BLaER1 treated with 17β-estradiol and CSF1 and Interleukin-3, amounts not matched to agents 10 nM and 100 nM (cell line): ENCODE measurements at regions not wholly inside any gene's neighbourhood (a gene's known extent, or its start where the extent isn't known, plus 50 kb on each side); places are given as distances from the start of the nearest gene placed in this dataset.

Experiments used
- H3K27ac ChIP-seq, 11 experiments: shearing (Covaris generic); formaldehyde crosslinking; 2 replicates each; pipeline ENCODE4 v1.8.1; 2022
- H3K27me3 ChIP-seq, 11 experiments: shearing (Covaris generic); formaldehyde crosslinking; 2 replicates each; pipeline ENCODE4 v1.8.1; 2022
- H3K36me3 ChIP-seq, 11 experiments: shearing (Covaris generic); formaldehyde crosslinking; 2 replicates each; pipeline ENCODE4 v1.8.1; 2022
- H3K4me1 ChIP-seq, 10 experiments: shearing (Covaris generic); formaldehyde crosslinking; 2 replicates each; pipeline ENCODE4 v1.8.1; 2022
- H3K4me2 ChIP-seq, 11 experiments: shearing (Covaris generic); formaldehyde crosslinking; 2 replicates each; pipeline ENCODE4 v1.8.1; 2022
- H3K4me3 ChIP-seq, 10 experiments: shearing (Covaris generic); formaldehyde crosslinking; 2 replicates each; pipeline ENCODE4 v1.8.1; 2022
- H3K9ac ChIP-seq, 11 experiments: shearing (Covaris generic); formaldehyde crosslinking; 2 replicates each; pipeline ENCODE4 v1.8.1; 2022
- H3K9me3 ChIP-seq, 11 experiments: shearing (Covaris generic); formaldehyde crosslinking; replicated peaks in 1 of 11; 2 replicates each; pipeline ENCODE4 v1.8.1; 2022
- H4K20me1 ChIP-seq, 11 experiments: shearing (Covaris generic); formaldehyde crosslinking; 2 replicates each; pipeline ENCODE4 v1.8.1; 2022
- Cebpa-rat ChIP-seq, 11 experiments: shearing (Covaris generic); IDR thresholded peaks; 2 replicates each; pipeline ENCODE4 v1.8.1; 2022

- H3K36me3 ChIP-seq: no peaks in the 10 kb centered on the region
- H3K4me1 ChIP-seq: no peaks in the 10 kb centered on the region
- H3K4me2 ChIP-seq: no peak overlapping the region
- H3K4me3 ChIP-seq: no peak overlapping the region
- no peak overlapping the region for H3K9ac ChIP-seq
- no peaks in the 10 kb centered on the region for H3K9me3 ChIP-seq
- H3K27ac ChIP-seq: no peak overlapping the region
- no peaks in the 10 kb centered on the region for H4K20me1 ChIP-seq
- TF ChIP-seq Cebpa-rat (IDR thresholded peaks at IDR 0.05): no peak
- no peaks in the 10 kb centered on the region for H3K27me3 ChIP-seq
Measured at GRCh38 chr21:20083336-20083735, 914.9 kb upstream of the NCAM2 start.

DNA sequence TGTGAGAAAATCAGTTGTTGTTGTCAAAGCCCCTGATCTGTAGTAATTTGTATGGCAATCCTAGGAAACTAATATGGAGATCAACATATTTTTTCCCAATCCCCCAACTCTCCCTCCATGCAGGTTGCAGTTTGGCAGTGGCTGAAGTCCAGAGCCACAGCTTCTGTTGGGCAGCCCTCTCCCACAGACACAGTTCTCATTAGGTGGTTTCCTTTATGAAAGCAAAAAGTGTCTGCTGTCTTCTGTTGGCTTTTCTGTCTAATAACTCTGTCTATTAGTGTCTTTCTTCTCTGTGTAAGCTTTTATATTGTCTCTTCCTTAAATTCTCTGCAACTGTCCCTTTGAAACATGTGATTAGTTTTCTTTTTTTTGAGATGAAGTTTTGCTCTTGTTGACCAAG is 914.3 kb upstream of the NCAM2 start:
- no peak for TF ChIP-seq Cebpa-rat (IDR thresholded peaks at IDR 0.05)
- Histone ChIP-seq H4K20me1 (no peaks in the 10 kb centered on the region), H3K4me1 (no peaks in the 10 kb centered on the region), H3K4me3 (no peak overlapping the region), H3K4me2 (no peak overlapping the region), H3K9me3 (no peaks in the 10 kb centered on the region), H3K27ac (no peak overlapping the region), H3K9ac (no peak overlapping the region), H3K27me3 (no peaks in the 10 kb centered on the region), H3K36me3 (no peaks in the 10 kb centered on the region)

- H3K4me3 ChIP-seq: no peak overlapping the region
- no peaks in the 10 kb centered on the region for H3K36me3 ChIP-seq
- H4K20me1 ChIP-seq: no peaks in the 10 kb centered on the region
- H3K27me3 ChIP-seq: no peaks in the 10 kb centered on the region
- H3K27ac ChIP-seq: no peak overlapping the region
- H3K9me3 ChIP-seq: no peaks in the 10 kb centered on the region
- no peak overlapping the region for H3K9ac ChIP-seq
- H3K4me2 ChIP-seq: no peak overlapping the region
- no peak for TF ChIP-seq Cebpa-rat (IDR thresholded peaks at IDR 0.05)
- H3K4me1 ChIP-seq: no peaks in the 10 kb centered on the region
Measured at GRCh38 chr21:20086508-20086907, 911.7 kb upstream of the NCAM2 start.

- H3K9me3 ChIP-seq: peaks cover 0 to 6% (median 0%) of the 10 kb centered on the region in 11 experiments; a peak in 1 of 22 replicates
- no peak for TF ChIP-seq Cebpa-rat (IDR thresholded peaks at IDR 0.05)
Measured at GRCh38 chr21:20106368-20106767, 891.8 kb upstream of the NCAM2 start.

DNA sequence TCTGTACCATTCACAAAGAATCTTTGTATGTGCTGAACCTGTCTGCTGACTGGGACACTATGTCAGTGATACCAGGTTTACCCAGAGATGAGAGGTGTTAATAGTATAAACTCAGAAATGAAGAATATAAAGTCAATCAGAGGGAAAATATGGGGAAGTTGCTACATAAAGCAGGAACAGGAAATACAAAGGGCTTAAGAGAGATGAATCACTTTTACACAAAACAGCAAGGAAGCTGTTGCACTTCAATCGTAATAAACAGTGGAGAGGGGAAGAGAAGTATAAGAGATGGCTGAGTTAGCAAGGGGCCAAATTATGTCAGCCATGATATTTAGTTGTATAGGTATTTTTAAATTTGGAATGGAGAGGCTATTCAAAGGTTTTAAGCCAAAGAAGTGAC is 890.2 kb upstream of the NCAM2 start:
- Histone ChIP-seq H3K9ac (no peak overlapping the region), H3K4me1 (peaks cover 0 to 22% (median 14%) of the 10 kb centered on the region in 10 experiments; a peak in 11 of 20 replicates), H3K27ac (peak overlapping the region in 2 of 11 experiments; percentile 40 to 45; a peak in 3 of 22 replicates), H3K27me3 (no peaks in the 10 kb centered on the region), H4K20me1 (no peaks in the 10 kb centered on the region), H3K4me3 (no peak overlapping the region), H3K36me3 (no peaks in the 10 kb centered on the region), H3K4me2 (peak overlapping the region in 7 of 11 experiments; percentile 13 to 58 (median 43); a peak in 9 of 22 replicates), H3K9me3 (peaks cover 0 to 6% (median 0%) of the 10 kb centered on the region in 11 experiments; a peak in 1 of 22 replicates)
- no peak for TF ChIP-seq Cebpa-rat (IDR thresholded peaks at IDR 0.05)

More at GRCh38 chr21:20106368-20106767, 891.8 kb upstream of the NCAM2 start:
- H3K4me3 ChIP-seq: no peak overlapping the region
- H3K9ac ChIP-seq: no peak overlapping the region
- no peaks in the 10 kb centered on the region for H3K36me3 ChIP-seq
- H4K20me1 ChIP-seq: no peaks in the 10 kb centered on the region
- H3K4me1 ChIP-seq: peaks cover 0 to 22% (median 14%) of the 10 kb centered on the region in 10 experiments; a peak in 11 of 20 replicates
- H3K27ac ChIP-seq: no peak overlapping the region
- no peaks in the 10 kb centered on the region for H3K27me3 ChIP-seq
- H3K4me2 ChIP-seq: no peak overlapping the region

- Histone ChIP-seq H3K36me3 (no peaks in the 10 kb centered on the region), H3K4me1 (peaks cover 0 to 22% (median 14%) of the 10 kb centered on the region in 10 experiments; a peak in 11 of 20 replicates), H3K9ac (no peak overlapping the region), H3K27me3 (no peaks in the 10 kb centered on the region), H4K20me1 (no peaks in the 10 kb centered on the region), H3K9me3 (peaks cover 0 to 6% (median 0%) of the 10 kb centered on the region in 11 experiments; a peak in 1 of 22 replicates), H3K27ac (peak overlapping the region in 2 of 11 experiments; percentile 24 to 45; a peak in 2 of 22 replicates), H3K4me2 (peak overlapping the region in 5 of 11 experiments; percentile 6 to 58 (median 43); a peak in 12 of 22 replicates), H3K4me3 (no peak overlapping the region)
- no peak for TF ChIP-seq Cebpa-rat (IDR thresholded peaks at IDR 0.05)
Measured at GRCh38 chr21:20108976-20109540, 889.2 kb upstream of the NCAM2 start.

- no peaks in the 10 kb centered on the region for H3K36me3 ChIP-seq
- no peaks in the 10 kb centered on the region for H3K9me3 ChIP-seq
- H3K27ac ChIP-seq: no peak overlapping the region
- H3K4me2 ChIP-seq: no peak overlapping the region
- peaks cover 0 to 22% (median 14%) of the 10 kb centered on the region in 10 experiments; a peak in 11 of 20 replicates for H3K4me1 ChIP-seq
- H3K9ac ChIP-seq: no peak overlapping the region
- H4K20me1 ChIP-seq: no peaks in the 10 kb centered on the region
- no peak overlapping the region for H3K4me3 ChIP-seq
- TF ChIP-seq Cebpa-rat (IDR thresholded peaks at IDR 0.05): no peak
- H3K27me3 ChIP-seq: no peaks in the 10 kb centered on the region
Measured at GRCh38 chr21:20110368-20110767, 887.8 kb upstream of the NCAM2 start.

DNA sequence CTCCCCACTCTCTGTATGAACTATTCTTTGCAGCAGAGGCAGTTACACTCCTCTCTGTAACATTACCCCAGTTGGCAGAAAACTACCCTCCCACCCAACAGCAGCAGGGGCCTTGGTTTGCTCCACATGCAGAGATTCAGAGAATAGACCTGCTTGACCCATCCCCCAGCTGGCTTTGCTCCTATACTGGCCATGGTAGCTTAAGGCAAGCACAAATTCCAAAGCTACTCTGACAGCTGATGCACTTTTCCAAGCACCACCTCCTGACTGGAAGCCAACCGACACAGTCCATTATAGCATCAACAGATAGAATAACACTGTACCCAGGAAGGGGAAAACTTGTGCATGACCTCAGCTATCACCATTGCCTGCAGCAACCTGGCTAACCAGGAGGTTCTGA is 846.5 kb upstream of the NCAM2 start:
- H4K20me1 ChIP-seq: no peaks in the 10 kb centered on the region
- no peak overlapping the region for H3K27ac ChIP-seq
- no peak for TF ChIP-seq Cebpa-rat (IDR thresholded peaks at IDR 0.05)
- no peak overlapping the region for H3K4me3 ChIP-seq
- no peaks in the 10 kb centered on the region for H3K36me3 ChIP-seq
- no peaks in the 10 kb centered on the region for H3K27me3 ChIP-seq
- H3K4me1 ChIP-seq: no peaks in the 10 kb centered on the region
- H3K4me2 ChIP-seq: no peak overlapping the region
- H3K9ac ChIP-seq: no peak overlapping the region
- peaks cover 15 to 33% (median 25%) of the 10 kb centered on the region in 11 experiments for H3K9me3 ChIP-seq

DNA sequence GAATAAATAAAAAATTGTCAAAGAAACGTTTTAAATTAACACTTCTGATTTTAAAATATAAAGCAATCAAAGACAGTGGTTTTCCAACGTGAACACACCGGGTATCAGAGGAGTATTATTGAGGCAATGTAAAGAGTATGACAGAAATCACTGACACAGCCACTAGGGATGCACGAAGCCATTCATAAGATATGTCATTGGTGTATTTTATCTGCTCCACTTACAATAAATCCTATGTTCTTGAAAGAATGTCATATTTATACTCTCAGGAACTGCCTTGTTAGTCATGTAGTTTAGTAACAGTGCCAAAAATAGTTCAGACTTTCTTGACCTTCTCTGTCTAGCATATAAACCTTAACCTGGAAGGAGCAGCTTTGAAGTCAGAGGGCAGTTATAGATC is 835.0 kb upstream of the NCAM2 start:
- Histone ChIP-seq H3K27ac (no peak overlapping the region), H3K9ac (no peak overlapping the region), H4K20me1 (no peaks in the 10 kb centered on the region), H3K36me3 (no peaks in the 10 kb centered on the region), H3K27me3 (no peaks in the 10 kb centered on the region), H3K4me2 (no peak overlapping the region), H3K4me3 (no peak overlapping the region), H3K4me1 (no peaks in the 10 kb centered on the region), H3K9me3 (0 out of 22 replicates have a peak, but pooled peaks cover 0 to 3% (median 0%) of the 10 kb centered on the region in 11 experiments)
- TF ChIP-seq Cebpa-rat (IDR thresholded peaks at IDR 0.05): no peak

GRCh38 chr21:20167059-20167458 is 831.1 kb upstream of the NCAM2 start:
- no peaks in the 10 kb centered on the region for H3K9me3 ChIP-seq

More at GRCh38 chr21:20167059-20167458, 831.1 kb upstream of the NCAM2 start:
- no peaks in the 10 kb centered on the region for H4K20me1 ChIP-seq
- no peaks in the 10 kb centered on the region for H3K36me3 ChIP-seq
- no peak overlapping the region for H3K9ac ChIP-seq
- TF ChIP-seq Cebpa-rat (IDR thresholded peaks at IDR 0.05): no peak
- no peaks in the 10 kb centered on the region for H3K4me1 ChIP-seq
- H3K4me2 ChIP-seq: no peak overlapping the region
- H3K4me3 ChIP-seq: no peak overlapping the region
- H3K27me3 ChIP-seq: no peaks in the 10 kb centered on the region
- no peak overlapping the region for H3K27ac ChIP-seq
